Body of pancreas (tissue), 4 donors: ENCODE measurements at regions not wholly inside any gene's neighbourhood (a gene's known extent, or its start where the extent isn't known, plus 50 kb on each side); places are given as distances from the start of the nearest gene placed in this dataset.
"Not testable (repeated sequence)": the region's sequence is repeated elsewhere in the genome, so short reads cannot be mapped to it uniquely, and the experiment has no call there.

ENCODE experiments used
- ATAC-seq: fragments of 150-250 bp; one replicate; pipeline ENCODE4 v1.9.1; 2016
- DNase-seq, 4 donors: peaks; one replicate each; pipeline ENCODE4 v3.0.0-alpha.2; 2019
- H3K27ac ChIP-seq, 4 donors: fragments of 200-600 bp; sonication (generic); 1 replicate in 3 of 4; 2 replicates in 1 of 4; pipeline versions ENCODE4 v1.5.1 to v1.6.1; 2016 to 2019; ENCODE audit warnings: mild to moderate bottlenecking in 1 of 4, mixed read lengths in 1 of 4, moderate library complexity in 1 of 4
- H3K27me3 ChIP-seq, 2 donors: fragments of 200-600 bp; sonication (generic); one replicate each; pipeline ENCODE4 v1.6.0; 2016; ENCODE audit warnings: mild to moderate bottlenecking in 1 of 2
- H3K36me3 ChIP-seq, 2 donors: fragments of 200-600 bp; sonication (generic); replicated peaks in 1 of 2; 2 replicates each; pipeline ENCODE4 v1.5.1; 2016; ENCODE audit warnings: low read depth in 2 of 2; ENCODE audit not compliant: insufficient read depth in 1 of 2
- H3K4me1 ChIP-seq: fragments of 200-600 bp; sonication (generic); one replicate; pipeline ENCODE4 v1.6.0; 2016
- H3K4me3 ChIP-seq, 2 donors: fragments of 200-600 bp; sonication (generic); 1 replicate in 1 of 2; 2 replicates in 1 of 2; pipeline ENCODE4 v1.5.1; 2016 to 2019
- H3K9me3 ChIP-seq, 3 donors: fragments of 200-600 bp; sonication (generic); 1 replicate in 2 of 3; 2 replicates in 1 of 3; pipeline ENCODE4 v1.5.1; 2016
- POLR2A ChIP-seq, 3 donors: fragments of 450-650 bp; IDR thresholded peaks; one replicate each; pipeline ENCODE4 v1.6.1; 2016; ENCODE audit warnings: antibody characterized with exemption in 3 of 3, mild to moderate bottlenecking in 2 of 3
- WGBS, 2 donors: methylation state at CpG; one replicate each; pipeline ENCODE4 v1.1.5; 2017; 5-methylcytosine and 5-hydroxymethylcytosine counted together
- intact Hi-C: fragments of 100-400 bp; cut with DNase I; formaldehyde crosslinking; loops from one replicate; pipeline ENCODE4 v1.15.1; 2023
- TF ChIP-seq, protein P1 (sequence below), 7 experiments: fragments of 450-650 bp in 4 of 7; fragments of 200-600 bp in 3 of 7; sonication (generic) in 3 of 7; IDR thresholded peaks; one replicate each; pipeline ENCODE4 v1.5.1; 2016 to 2019; ENCODE audit warnings: antibody characterized with exemption in 7 of 7

DNA sequence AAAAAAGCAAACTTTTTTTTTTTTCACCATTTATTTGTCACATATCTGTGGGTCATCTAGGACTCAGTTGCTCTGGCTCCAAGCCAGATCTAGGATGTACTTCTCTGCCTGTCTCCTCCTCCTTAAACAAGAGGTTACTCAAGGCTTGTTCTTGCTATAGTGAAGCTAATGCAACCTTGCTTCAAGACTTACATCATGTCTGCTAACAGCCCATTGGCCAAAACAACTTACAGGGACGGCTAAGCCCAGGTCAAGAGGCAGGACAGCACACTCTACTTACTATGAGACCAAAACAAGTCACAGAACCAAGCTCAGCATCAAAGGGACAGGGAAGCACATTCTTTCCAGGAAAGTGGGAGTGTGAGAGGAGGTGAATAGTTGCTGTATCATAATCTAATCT, 123.8 kb upstream of the BNIP2 start:
- no peak for DNase-seq
- WGBS, 2 donors = 33 to 42% methylated on average over 1 of the region's 1 CpG
- Histone ChIP-seq H3K27ac (no peak overlapping the region), H3K4me3 (no peak overlapping the region), H3K4me1 (no peaks in the 10 kb centered on the region), H3K36me3 (no peaks in the 10 kb centered on the region), H3K9me3 (no peaks in the 10 kb centered on the region), H3K27me3 (peaks cover 0 to 16% of the 10 kb centered on the region in 2 donors)
- no peak for TF ChIP-seq POLR2A (IDR thresholded peaks at IDR 0.05)
- TF ChIP-seq, protein P1, sequence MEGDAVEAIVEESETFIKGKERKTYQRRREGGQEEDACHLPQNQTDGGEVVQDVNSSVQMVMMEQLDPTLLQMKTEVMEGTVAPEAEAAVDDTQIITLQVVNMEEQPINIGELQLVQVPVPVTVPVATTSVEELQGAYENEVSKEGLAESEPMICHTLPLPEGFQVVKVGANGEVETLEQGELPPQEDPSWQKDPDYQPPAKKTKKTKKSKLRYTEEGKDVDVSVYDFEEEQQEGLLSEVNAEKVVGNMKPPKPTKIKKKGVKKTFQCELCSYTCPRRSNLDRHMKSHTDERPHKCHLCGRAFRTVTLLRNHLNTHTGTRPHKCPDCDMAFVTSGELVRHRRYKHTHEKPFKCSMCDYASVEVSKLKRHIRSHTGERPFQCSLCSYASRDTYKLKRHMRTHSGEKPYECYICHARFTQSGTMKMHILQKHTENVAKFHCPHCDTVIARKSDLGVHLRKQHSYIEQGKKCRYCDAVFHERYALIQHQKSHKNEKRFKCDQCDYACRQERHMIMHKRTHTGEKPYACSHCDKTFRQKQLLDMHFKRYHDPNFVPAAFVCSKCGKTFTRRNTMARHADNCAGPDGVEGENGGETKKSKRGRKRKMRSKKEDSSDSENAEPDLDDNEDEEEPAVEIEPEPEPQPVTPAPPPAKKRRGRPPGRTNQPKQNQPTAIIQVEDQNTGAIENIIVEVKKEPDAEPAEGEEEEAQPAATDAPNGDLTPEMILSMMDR (IDR thresholded peaks at IDR 0.05) = no peak
- no peak for ATAC-seq
- intact Hi-C loops = no loop called here

DNA sequence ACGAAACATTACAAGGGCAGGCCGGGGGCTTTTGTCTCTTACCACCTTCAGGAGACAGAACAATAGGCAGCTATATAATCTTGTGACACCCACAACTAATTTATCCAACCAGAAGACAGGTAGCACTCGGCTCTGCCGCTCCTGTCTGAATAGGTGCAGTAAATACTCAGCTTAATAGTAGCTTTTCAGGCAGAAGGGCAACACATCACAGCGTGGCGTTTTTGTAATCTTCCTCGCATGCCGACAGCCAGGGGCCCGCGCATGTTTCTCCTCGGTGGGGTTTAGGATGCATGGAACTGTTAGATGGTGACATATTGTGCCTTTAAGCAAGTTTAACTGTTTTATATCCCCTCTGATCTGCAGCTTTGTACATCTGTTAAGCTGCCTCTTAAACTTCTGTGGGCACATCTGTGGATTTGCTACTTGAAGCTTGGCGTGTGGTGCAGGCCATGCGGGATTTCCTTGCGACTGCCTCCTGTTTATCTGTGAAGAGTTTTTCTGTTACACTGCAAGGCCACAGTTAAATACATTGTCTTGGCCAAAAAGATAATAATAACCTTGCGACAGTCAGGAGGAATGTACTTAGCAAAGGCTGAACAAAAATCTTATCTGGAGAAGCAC, 123.2 kb upstream of the BNIP2 start:
- DNase-seq (no peak), ATAC-seq (no peak)
- H3K27ac ChIP-seq = no peak overlapping the region
- no peak for TF ChIP-seq POLR2A (IDR thresholded peaks at IDR 0.05)
- TF ChIP-seq, protein P1 (IDR thresholded peaks at IDR 0.05) = no peak
- no peaks in the 10 kb centered on the region for H3K36me3 ChIP-seq
- intact Hi-C loops = no loop called here
- H3K9me3 ChIP-seq = no peaks in the 10 kb centered on the region
- H3K4me3 ChIP-seq = no peak overlapping the region
- H3K4me1 ChIP-seq = no peaks in the 10 kb centered on the region
- 27 to 29% methylated on average over 15 of the region's 15 CpGs for WGBS, 2 donors
- H3K27me3 ChIP-seq = peaks cover 0 to 16% of the 10 kb centered on the region in 2 donors

DNA sequence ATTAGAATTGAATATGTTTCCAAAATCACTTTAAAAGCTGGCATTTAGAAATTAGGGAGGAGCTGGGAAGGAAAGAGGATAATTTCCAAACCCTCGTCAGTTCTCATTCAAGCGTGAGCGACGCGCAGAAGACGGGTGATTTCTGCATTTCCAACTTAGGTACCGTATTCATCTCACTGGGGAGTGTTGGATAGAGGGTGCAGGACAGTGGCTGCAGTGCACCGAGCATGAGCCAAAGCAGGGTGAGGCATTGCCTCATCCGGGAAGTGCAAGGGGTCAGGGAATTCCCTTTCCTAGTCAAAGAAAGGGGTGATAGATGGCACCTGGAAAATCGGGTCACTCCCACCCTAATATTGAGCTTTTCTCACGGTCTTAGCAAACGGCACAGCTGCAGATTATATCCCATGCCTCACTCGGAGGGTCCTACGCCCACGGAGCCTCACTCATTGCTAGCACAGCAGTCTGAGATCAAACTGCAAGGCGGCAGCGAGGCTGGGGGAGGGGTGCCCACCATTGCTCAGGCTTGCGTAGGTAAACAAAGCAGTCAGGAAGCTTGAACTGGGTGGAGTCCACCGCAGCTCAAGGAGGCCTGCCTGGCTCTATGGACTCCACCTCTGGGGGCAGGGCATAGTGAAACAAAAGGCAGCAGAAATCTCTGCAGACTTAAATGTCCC, 114.3 kb upstream of the BNIP2 start:
- 48 to 49% methylated on average over 19 of the region's 19 CpGs for WGBS, 2 donors

DNA sequence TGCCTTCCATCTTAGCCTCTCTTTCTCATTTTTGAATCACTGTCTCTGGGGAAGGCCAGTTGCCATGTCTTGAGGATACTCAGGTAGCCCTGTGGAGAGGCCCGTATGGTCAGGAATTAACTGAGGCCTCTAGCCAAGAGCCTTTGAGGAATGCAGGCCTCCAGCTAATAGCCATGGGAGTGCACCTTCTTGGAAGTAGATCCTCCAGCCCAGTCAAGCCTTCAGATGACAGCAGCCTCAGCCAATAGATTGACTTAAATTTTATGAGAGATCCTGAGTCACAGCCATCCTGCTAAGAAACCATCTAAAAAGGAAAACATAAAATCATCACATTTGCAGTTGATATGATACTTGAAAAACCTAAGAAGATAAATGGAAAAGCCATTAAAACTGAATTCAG, 112.5 kb upstream of the BNIP2 start:
- Histone ChIP-seq H3K27me3 (peaks cover 0 to 4% of the 10 kb centered on the region in 2 donors), H3K9me3 (no peaks in the 10 kb centered on the region), H3K36me3 (no peaks in the 10 kb centered on the region), H3K4me1 (no peaks in the 10 kb centered on the region), H3K4me3 (no peak overlapping the region), H3K27ac (no peak overlapping the region)
- intact Hi-C loops = no loop called here
- WGBS, 2 donors = 71 to 91% methylated on average over 1 of the region's 1 CpG
- ATAC-seq (no peak), DNase-seq (no peak)
- TF ChIP-seq, protein P1 (IDR thresholded peaks at IDR 0.05) = no peak
- no peak for TF ChIP-seq POLR2A (IDR thresholded peaks at IDR 0.05)

More for the DNA sequence above, 114.3 kb upstream of the BNIP2 start:
- intact Hi-C loops, H3K9me3 ChIP-seq, ATAC-seq, DNase-seq, H3K4me3 ChIP-seq, H3K27me3 ChIP-seq, H3K36me3 ChIP-seq, H3K4me1 ChIP-seq, H3K27ac ChIP-seq: not testable (repeated sequence)

GRCh38 chr15:59798605-59798917, 109.4 kb upstream of the BNIP2 start:
- no peak overlapping the region for H3K27ac ChIP-seq
- DNase-seq (no peak), ATAC-seq (no peak)
- TF ChIP-seq, protein P1 (IDR thresholded peaks at IDR 0.05) = no peak
- TF ChIP-seq POLR2A (IDR thresholded peaks at IDR 0.05) = no peak
- WGBS, 2 donors = 46 to 50% methylated on average over 5 of the region's 5 CpGs
- H3K9me3 ChIP-seq = no peaks in the 10 kb centered on the region
- H3K4me3 ChIP-seq = no peak overlapping the region
- no peaks in the 10 kb centered on the region for H3K36me3 ChIP-seq
- no peaks in the 10 kb centered on the region for H3K4me1 ChIP-seq
- H3K27me3 ChIP-seq = peaks cover 0 to 4% of the 10 kb centered on the region in 2 donors
- intact Hi-C loops = no loop called here
